BJ (cell line): ENCODE measurements at regions not wholly inside any gene's neighbourhood (a gene's known extent, or its start where the extent isn't known, plus 50 kb on each side); places are given as distances from the start of the nearest gene placed in this dataset.

Experiments used
- CTCF ChIA-PET: fragments of 350-600 bp; formaldehyde crosslinking; extraction: SDS; loops from one replicate; lab custom pipeline; 2021; ENCODE audit warnings: antibody characterized with exemption, inconsistent platforms; lab: Yijun Ruan, JAX
- POLR2A ChIA-PET: fragments of 300-600 bp; sonication (Branson Sonifier 250); formaldehyde crosslinking; extraction: SDS; loops from one replicate; lab custom pipeline; 2021; ENCODE audit warnings: antibody characterized with exemption; lab: Charles Lee
- DNase-seq: peaks from one replicate; pipeline ENCODE4 v3.0.0-alpha.2; 2011; ENCODE audit warnings: low read depth
- H3K27me3 ChIP-seq: 2 replicates; pipeline ENCODE4 v1.6.0; 2011; ENCODE audit warnings: low read length; ENCODE audit not compliant: control insufficient read depth, insufficient read depth
- H3K36me3 ChIP-seq: 2 replicates; pipeline ENCODE4 v1.5.1; 2011; ENCODE audit warnings: low read length; ENCODE audit not compliant: control insufficient read depth, insufficient read depth
- H3K4me3 ChIP-seq: 2 replicates; pipeline ENCODE4 v1.5.1; 2011; ENCODE audit warnings: low read depth, mild to moderate bottlenecking, control low read depth, low read length
- CTCF ChIP-seq: IDR thresholded peaks from 2 replicates; pipeline ENCODE4 v1.5.1; 2011; ENCODE audit warnings: low read depth, mild to moderate bottlenecking, control low read depth, inconsistent platforms, low read length, moderate library complexity; ENCODE audit not compliant: insufficient read depth

DNA sequence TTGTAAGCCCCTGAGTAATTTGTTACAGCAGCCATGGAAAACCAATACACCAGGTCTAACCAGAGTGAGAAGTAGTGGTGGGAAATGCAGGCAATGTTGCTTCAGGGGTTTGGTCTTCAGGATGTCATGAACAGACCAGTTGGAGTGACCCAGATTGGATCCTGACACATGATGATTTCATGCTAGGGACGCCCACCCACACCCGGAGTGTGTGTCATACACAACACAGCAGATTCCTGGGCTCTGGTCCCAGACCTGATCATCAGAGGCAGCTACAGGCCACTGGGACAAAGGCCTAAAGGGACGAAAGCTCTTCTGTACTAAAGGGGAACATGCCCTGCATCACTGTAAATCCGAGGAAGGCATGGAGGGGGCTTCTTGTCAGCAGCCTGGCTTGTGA, 194.2 kb downstream of the NSG2 start:
- H3K27me3 ChIP-seq: no peaks in the 10 kb centered on the region
- ChIA-PET POLR2A (no interaction called here), CTCF (no interaction called here)
- TF ChIP-seq CTCF: no peak
- DNase-seq: no peak
- no peak overlapping the region for H3K4me3 ChIP-seq
- H3K36me3 ChIP-seq: no peaks in the 10 kb centered on the region

DNA sequence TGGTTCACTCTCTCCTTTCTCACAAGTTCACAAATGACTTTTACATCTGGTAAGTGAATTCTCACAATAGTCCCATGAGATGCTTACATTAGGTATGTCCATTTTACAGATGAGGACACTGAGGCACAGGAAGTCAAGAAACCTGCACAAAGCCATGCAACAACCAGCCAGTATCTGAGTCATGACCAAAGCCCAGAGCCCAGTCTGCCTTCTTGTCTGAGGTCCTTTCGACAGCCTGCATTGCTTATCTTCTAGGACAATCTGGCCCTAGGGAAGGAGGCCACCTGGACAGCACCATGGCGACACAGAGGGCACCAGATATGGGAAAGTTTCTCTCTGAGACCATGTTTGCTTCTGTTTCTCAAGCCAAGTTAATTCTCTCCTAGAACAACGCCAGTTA, 197.1 kb downstream of the NSG2 start:
- no peaks in the 10 kb centered on the region for H3K36me3 ChIP-seq
- no peaks in the 10 kb centered on the region for H3K27me3 ChIP-seq
- DNase-seq: no peak
- POLR2A ChIA-PET: no interaction called here
- CTCF ChIA-PET: no interaction called here
- TF ChIP-seq CTCF: no peak
- no peak overlapping the region for H3K4me3 ChIP-seq

DNA sequence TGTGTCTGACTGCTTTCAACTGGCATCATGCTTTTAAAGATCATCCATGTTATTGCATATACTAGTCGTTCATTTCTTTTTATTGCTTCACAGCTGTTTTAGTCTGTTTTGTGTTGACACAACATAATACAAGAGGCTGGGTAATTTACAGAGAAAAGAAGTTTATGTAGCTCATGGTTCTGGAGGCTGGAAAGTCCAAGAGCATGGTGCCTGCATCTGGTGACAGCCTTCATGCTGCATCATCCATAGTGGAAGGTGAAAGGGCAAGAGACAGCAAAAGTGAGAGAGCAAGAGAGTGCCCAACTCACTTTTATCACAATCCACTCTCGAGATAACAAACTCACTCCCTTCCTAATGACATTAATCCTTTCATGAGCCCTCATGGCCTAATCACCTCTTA, 198.4 kb downstream of the NSG2 start:
- no peak for DNase-seq
- TF ChIP-seq CTCF: no peak
- ChIA-PET POLR2A (no interaction called here), CTCF (no interaction called here)
- no peaks in the 10 kb centered on the region for H3K27me3 ChIP-seq
- no peaks in the 10 kb centered on the region for H3K36me3 ChIP-seq
- no peak overlapping the region for H3K4me3 ChIP-seq

GRCh38 chr5:174245516-174246075, 200.1 kb downstream of the NSG2 start:
- CTCF ChIA-PET: no interaction called here
- no peak for DNase-seq
- no peaks in the 10 kb centered on the region for H3K27me3 ChIP-seq
- H3K36me3 ChIP-seq: no peaks in the 10 kb centered on the region
- POLR2A ChIA-PET: interaction anchor here (0.6 kb wide), 1 partner anchor 66 kb away, joined by 7 read pairs; no protein-coding TSS in a partner anchor
- TF ChIP-seq CTCF: no peak
- H3K4me3 ChIP-seq: no peak overlapping the region

- TF ChIP-seq CTCF: no peak
- POLR2A ChIA-PET: no interaction called here
Observed at GRCh38 chr5:174246743-174247142, 201.2 kb downstream of the NSG2 start.

More at GRCh38 chr5:174246743-174247142, 201.2 kb downstream of the NSG2 start:
- CTCF ChIA-PET: no interaction called here
- Histone ChIP-seq H3K4me3 (no peak overlapping the region), H3K27me3 (no peaks in the 10 kb centered on the region), H3K36me3 (no peaks in the 10 kb centered on the region)
- no peak for DNase-seq
